Stomach (tissue), 8 donors: ENCODE measurements at regions not wholly inside any gene's neighbourhood (a gene's known extent, or its start where the extent isn't known, plus 50 kb on each side); places are given as distances from the start of the nearest gene placed in this dataset.
A peak's percentile ranks its signal among the peaks of the same experiment; 100 is the strongest.

Source experiments
- DNase-seq, 2 donors: peaks; one replicate each; pipeline versions ENCODE4 v3.0.0 to v3.0.0-alpha.2; 2013 to 2019
- H3K27ac ChIP-seq, 5 donors: fragments of 200-600 bp in 4 of 5; sonication (generic) in 4 of 5; one replicate each; pipeline ENCODE4 v1.5.1; 2013 to 2019; ENCODE audit warnings: mild to moderate bottlenecking in 1 of 5, moderate library complexity in 1 of 5
- H3K27me3 ChIP-seq, 3 donors: fragments of 200-600 bp; sonication (generic); one replicate each; pipeline ENCODE4 v1.5.1; 2017 to 2019; ENCODE audit warnings: mixed run types in 1 of 3
- H3K36me3 ChIP-seq, 4 donors: fragments of 200-600 bp; sonication (generic); 1 replicate in 3 of 4; 2 replicates in 1 of 4; pipeline ENCODE4 v1.5.1; 2016 to 2019
- H3K4me1 ChIP-seq, 4 donors: fragments of 200-600 bp; sonication (generic); one replicate each; pipeline ENCODE4 v1.5.1; 2016 to 2019
- H3K4me3 ChIP-seq, 4 donors: fragments of 200-600 bp; sonication (generic) in 3 of 4; one replicate each; pipeline ENCODE4 v1.5.1; 2016 to 2019; ENCODE audit warnings: mild to moderate bottlenecking in 1 of 4
- H3K9me3 ChIP-seq, 4 donors: fragments of 200-600 bp; sonication (generic); one replicate each; pipeline ENCODE4 v1.5.1; 2016 to 2019
- EP300 ChIP-seq: sonication (generic); formaldehyde crosslinking; IDR thresholded peaks from one replicate; pipeline ENCODE4 v1.6.1; 2017; ENCODE audit warnings: antibody characterized with exemption
- POLR2A ChIP-seq, 4 donors: fragments of 450-650 bp; IDR thresholded peaks; one replicate each; pipeline ENCODE4 v1.6.1; 2016; ENCODE audit warnings: antibody characterized with exemption in 4 of 4, control low read depth in 2 of 4, mild to moderate bottlenecking in 1 of 4, moderate library complexity in 1 of 4
- POLR2AphosphoS5 ChIP-seq, 3 donors: sonication (generic); formaldehyde crosslinking; IDR thresholded peaks; one replicate each; pipeline ENCODE4 v1.6.1; 2016; ENCODE audit warnings: antibody characterized with exemption in 3 of 3
- WGBS, 5 donors: extraction: QIAGEN DNeasy Blood & Tissue Kit in 3 of 5; methylation state at CpG; one replicate each; pipeline versions ENCODE4 v1.1.5 to v1.1.7; 2013 to 2018; 5-methylcytosine and 5-hydroxymethylcytosine counted together
- intact Hi-C: fragments of 100-400 bp; cut with DNase I; formaldehyde crosslinking; loops from one replicate; pipeline ENCODE4 v1.15.1; 2023; ENCODE audit warnings: low total_unique reads
- TF ChIP-seq, protein P1 (sequence below), 7 experiments: fragments of 450-650 bp in 4 of 7; fragments of 200-600 bp in 3 of 7; sonication (generic) in 3 of 7; IDR thresholded peaks; one replicate each; pipeline ENCODE4 v1.5.1; 2016 to 2019; ENCODE audit warnings: antibody characterized with exemption in 7 of 7, control low read depth in 2 of 7, mild to moderate bottlenecking in 1 of 7
- donor health status: healthy with polysubstance abuse.
- donor health status: Bipolar disorder and iron deficiency.
- donor health status: healthy.

DNA sequence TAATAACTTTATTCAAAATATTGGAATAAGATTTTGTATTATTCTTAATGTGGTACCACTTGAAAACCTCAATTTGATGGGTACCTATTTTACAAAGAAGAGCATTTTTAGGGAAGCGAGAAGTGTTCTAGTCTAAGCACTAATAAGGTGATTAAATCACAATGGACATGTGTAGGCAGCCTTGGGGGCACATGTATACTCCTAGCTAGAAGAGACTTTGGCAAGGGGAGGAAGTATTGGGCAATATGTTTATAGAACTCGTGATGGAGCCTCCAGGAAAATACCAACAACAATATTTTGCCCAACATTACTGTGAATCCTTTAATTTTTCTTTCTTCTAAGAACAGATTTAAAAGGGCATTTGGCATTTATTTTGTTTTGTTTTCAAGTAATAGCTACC, 280.3 kb downstream of the ADAMTS20 start:
- Histone ChIP-seq H3K4me3 (no peak overlapping the region), H3K27ac (no peak overlapping the region), H3K9me3 (no peaks in the 10 kb centered on the region), H3K36me3 (no peaks in the 10 kb centered on the region), H3K27me3 (no peaks in the 10 kb centered on the region), H3K4me1 (peaks cover 0 to 12% (median 6%) of the 10 kb centered on the region in 4 donors)
- intact Hi-C loops, result no loop called here
- no peak for TF ChIP-seq EP300
- TF ChIP-seq POLR2AphosphoS5 (IDR thresholded peaks at IDR 0.05), result no peak
- no peak for TF ChIP-seq POLR2A (IDR thresholded peaks at IDR 0.05)
- TF ChIP-seq, protein P1, sequence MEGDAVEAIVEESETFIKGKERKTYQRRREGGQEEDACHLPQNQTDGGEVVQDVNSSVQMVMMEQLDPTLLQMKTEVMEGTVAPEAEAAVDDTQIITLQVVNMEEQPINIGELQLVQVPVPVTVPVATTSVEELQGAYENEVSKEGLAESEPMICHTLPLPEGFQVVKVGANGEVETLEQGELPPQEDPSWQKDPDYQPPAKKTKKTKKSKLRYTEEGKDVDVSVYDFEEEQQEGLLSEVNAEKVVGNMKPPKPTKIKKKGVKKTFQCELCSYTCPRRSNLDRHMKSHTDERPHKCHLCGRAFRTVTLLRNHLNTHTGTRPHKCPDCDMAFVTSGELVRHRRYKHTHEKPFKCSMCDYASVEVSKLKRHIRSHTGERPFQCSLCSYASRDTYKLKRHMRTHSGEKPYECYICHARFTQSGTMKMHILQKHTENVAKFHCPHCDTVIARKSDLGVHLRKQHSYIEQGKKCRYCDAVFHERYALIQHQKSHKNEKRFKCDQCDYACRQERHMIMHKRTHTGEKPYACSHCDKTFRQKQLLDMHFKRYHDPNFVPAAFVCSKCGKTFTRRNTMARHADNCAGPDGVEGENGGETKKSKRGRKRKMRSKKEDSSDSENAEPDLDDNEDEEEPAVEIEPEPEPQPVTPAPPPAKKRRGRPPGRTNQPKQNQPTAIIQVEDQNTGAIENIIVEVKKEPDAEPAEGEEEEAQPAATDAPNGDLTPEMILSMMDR (IDR thresholded peaks at IDR 0.05), result no peak
- 72 to 85% (median 82%) methylated on average over 2 of the region's 2 CpGs for WGBS, 5 donors
- no peak for DNase-seq

DNA sequence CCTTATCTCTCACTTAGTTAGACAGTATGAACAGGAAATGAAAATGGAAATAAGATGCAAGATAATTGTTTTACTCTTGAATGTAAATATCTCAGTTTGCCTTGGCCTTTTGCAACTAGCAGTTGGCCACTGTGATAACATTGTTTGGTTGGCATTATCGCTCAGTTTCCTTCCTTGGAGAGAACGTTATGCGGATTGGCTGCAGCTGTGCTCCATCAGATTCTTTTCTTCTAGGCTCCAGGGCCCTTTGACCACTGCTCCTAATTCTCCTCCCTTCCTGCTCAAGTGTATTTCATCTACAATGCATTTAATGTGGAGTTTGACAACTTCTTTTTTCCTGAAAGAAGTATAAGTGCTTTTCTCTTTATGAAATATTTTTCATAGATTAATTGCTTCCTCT, 284.2 kb downstream of the ADAMTS20 start:
- Histone ChIP-seq H3K9me3 (peaks cover 0 to 4% (median 0%) of the 10 kb centered on the region in 4 donors), H3K27ac (no peak overlapping the region), H3K4me3 (no peak overlapping the region), H3K4me1 (peaks cover 0 to 12% (median 6%) of the 10 kb centered on the region in 4 donors), H3K36me3 (no peaks in the 10 kb centered on the region), H3K27me3 (no peaks in the 10 kb centered on the region)
- 18 to 36% (median 24%) methylated on average over 3 of the region's 3 CpGs for WGBS, 5 donors
- TF ChIP-seq, protein P1 (IDR thresholded peaks at IDR 0.05), result no peak
- peak in 2 of 3 donors; percentile 63 to 81 for TF ChIP-seq POLR2AphosphoS5 (IDR thresholded peaks at IDR 0.05)
- DNase-seq, result peak; percentile 31 to 39
- intact Hi-C loops, result no loop called here

DNA sequence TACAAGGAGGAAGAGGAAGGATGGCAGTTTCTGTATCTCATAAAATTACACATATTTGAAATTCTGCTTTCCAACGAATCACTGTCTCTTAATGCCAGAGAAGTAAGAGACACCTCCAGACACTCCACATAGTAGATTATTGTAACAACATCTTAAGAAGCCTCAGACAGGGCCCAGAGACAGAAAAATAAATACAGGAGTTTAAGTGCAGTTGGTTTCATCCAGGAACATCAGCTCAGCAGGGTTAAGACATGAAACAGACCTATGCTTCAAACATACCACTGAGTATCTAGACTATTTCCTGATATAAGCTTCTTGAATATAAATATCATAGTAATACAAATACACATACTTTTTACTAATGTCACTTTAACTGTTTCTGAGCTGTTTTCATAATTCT, 290.3 kb downstream of the ADAMTS20 start:
- no peak for DNase-seq
- WGBS, 5 donors, result 38 to 73% (median 66%) methylated on average over 1 of the region's 1 CpG
- Histone ChIP-seq H3K27me3 (no peaks in the 10 kb centered on the region), H3K27ac (no peak overlapping the region), H3K36me3 (no peaks in the 10 kb centered on the region), H3K4me3 (no peak overlapping the region), H3K4me1 (no peaks in the 10 kb centered on the region), H3K9me3 (peaks cover 0 to 4% (median 0%) of the 10 kb centered on the region in 4 donors)
- TF ChIP-seq, protein P1 (IDR thresholded peaks at IDR 0.05), result no peak
- TF ChIP-seq EP300 (no peak), POLR2AphosphoS5 (IDR thresholded peaks at IDR 0.05) (no peak), POLR2A (IDR thresholded peaks at IDR 0.05) (no peak)
- intact Hi-C loops, result no loop called here

DNA sequence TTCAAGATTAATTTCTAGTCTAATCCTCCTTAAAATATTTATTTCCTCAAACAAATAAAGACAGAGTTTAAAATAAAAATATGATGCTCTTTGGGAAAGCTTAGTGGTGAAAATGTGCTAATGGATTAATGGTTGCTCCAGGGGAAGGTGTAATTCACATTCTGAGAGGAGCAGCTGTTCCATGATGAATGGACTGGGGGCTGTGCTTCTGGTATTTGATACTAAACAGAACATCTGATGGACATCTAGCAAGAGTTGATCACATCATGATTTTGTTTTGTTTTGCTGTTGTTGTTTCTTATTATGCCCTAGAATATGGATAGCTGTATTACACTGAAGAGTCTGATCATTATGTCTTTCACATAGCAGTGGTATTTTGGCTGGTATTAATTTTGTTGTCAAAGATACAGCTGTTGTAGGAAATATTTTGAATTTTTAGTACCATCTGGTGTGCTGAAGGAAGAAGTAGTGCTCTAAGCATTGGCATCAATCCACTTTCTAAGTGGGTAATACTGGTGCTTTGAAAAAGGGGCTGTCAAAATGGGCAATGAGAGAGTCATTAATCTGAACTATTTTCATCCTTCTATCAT, 296.4 kb downstream of the ADAMTS20 start:
- DNase-seq, result peak in 1 of 2 donors; percentile 13
- intact Hi-C loops, result no loop called here
- no peak for TF ChIP-seq POLR2A (IDR thresholded peaks at IDR 0.05)
- TF ChIP-seq EP300, result no peak
- no peak for TF ChIP-seq POLR2AphosphoS5 (IDR thresholded peaks at IDR 0.05)
- TF ChIP-seq, protein P1 (IDR thresholded peaks at IDR 0.05), result no peak
- Histone ChIP-seq H3K4me3 (no peak overlapping the region), H3K27ac (no peak overlapping the region), H3K9me3 (no peaks in the 10 kb centered on the region), H3K4me1 (no peaks in the 10 kb centered on the region), H3K27me3 (no peaks in the 10 kb centered on the region), H3K36me3 (no peaks in the 10 kb centered on the region)
